Nucleus accumbens (tissue), 56 donors: ENCODE measurements at regions not wholly inside any gene's neighbourhood (a gene's known extent, or its start where the extent isn't known, plus 50 kb on each side); places are given as distances from the start of the nearest gene placed in this dataset.
"Not testable (repeated sequence)": the region's sequence is repeated elsewhere in the genome, so short reads cannot be mapped to it uniquely, and the experiment has no call there.

Experiments
- DNase-seq, 56 donors: peaks; one replicate each; lab custom pipeline; 2025; lab: John Stamatoyannopoulos, UW

GRCh38 chr1:219066631-219067349 lies 106.9 kb upstream of the LYPLAL1 start:
- DNase-seq, result no peak

- no peak for DNase-seq
Observed at GRCh38 chr1:219067350-219067712, 106.3 kb upstream of the LYPLAL1 start.

- DNase-seq, result not testable (repeated sequence)
Observed at GRCh38 chr1:219070395-219070794, 103.3 kb upstream of the LYPLAL1 start.

- DNase-seq, result no peak
Observed at GRCh38 chr1:219071209-219071608, 102.5 kb upstream of the LYPLAL1 start.

GRCh38 chr1:219072329-219072728 lies 101.3 kb upstream of the LYPLAL1 start:
- DNase-seq, result no peak

GRCh38 chr1:219074084-219074728 lies 99.5 kb upstream of the LYPLAL1 start:
- DNase-seq, result no peak

GRCh38 chr1:219075121-219075879 lies 98.4 kb upstream of the LYPLAL1 start:
- no peak for DNase-seq

GRCh38 chr1:219076326-219076937 lies 97.2 kb upstream of the LYPLAL1 start:
- DNase-seq, result no peak

GRCh38 chr1:219077767-219078166 lies 95.9 kb upstream of the LYPLAL1 start:
- not testable (repeated sequence) for DNase-seq

GRCh38 chr1:219081943-219082925 lies 91.4 kb upstream of the LYPLAL1 start:
- DNase-seq, result no peak

GRCh38 chr1:219083631-219084030 lies 90.0 kb upstream of the LYPLAL1 start:
- DNase-seq, result no peak

GRCh38 chr1:219085082-219085481 lies 88.6 kb upstream of the LYPLAL1 start:
- DNase-seq, result no peak

GRCh38 chr1:219085988-219086387 lies 87.7 kb upstream of the LYPLAL1 start:
- DNase-seq, result no peak

GRCh38 chr1:219086956-219087469 lies 86.7 kb upstream of the LYPLAL1 start:
- no peak for DNase-seq

GRCh38 chr1:219088778-219089557 lies 84.7 kb upstream of the LYPLAL1 start:
- peak in 5 of 56 donors; percentile 1 to 18 (median 5) for DNase-seq

- DNase-seq, result no peak
Observed at GRCh38 chr1:219090607-219091006, 83.1 kb upstream of the LYPLAL1 start.

GRCh38 chr1:219092206-219092605 lies 81.5 kb upstream of the LYPLAL1 start:
- no peak for DNase-seq

GRCh38 chr1:219099307-219099706 lies 74.4 kb upstream of the LYPLAL1 start:
- no peak for DNase-seq

GRCh38 chr1:219100059-219100458 lies 73.6 kb upstream of the LYPLAL1 start:
- no peak for DNase-seq
